OCI-LY3 (cell line): ENCODE measurements at regions not wholly inside any gene's neighbourhood (a gene's known extent, or its start where the extent isn't known, plus 50 kb on each side); places are given as distances from the start of the nearest gene placed in this dataset.

Experiments
- EZH2phosphoT487 ChIP-seq: fragments of 200-600 bp; shearing (Covaris generic); IDR thresholded peaks from 2 replicates; pipeline ENCODE4 v1.6.1; 2018; ENCODE audit warnings: antibody characterized with exemption, mixed run types, low read depth
- TF ChIP-seq, protein P1 (sequence below): fragments of 200-600, 300-600 bp; sonication (generic); IDR thresholded peaks from 2 replicates; pipeline ENCODE4 v1.5.1; 2014; ENCODE audit warnings: antibody characterized with exemption, low read length, low read depth

DNA sequence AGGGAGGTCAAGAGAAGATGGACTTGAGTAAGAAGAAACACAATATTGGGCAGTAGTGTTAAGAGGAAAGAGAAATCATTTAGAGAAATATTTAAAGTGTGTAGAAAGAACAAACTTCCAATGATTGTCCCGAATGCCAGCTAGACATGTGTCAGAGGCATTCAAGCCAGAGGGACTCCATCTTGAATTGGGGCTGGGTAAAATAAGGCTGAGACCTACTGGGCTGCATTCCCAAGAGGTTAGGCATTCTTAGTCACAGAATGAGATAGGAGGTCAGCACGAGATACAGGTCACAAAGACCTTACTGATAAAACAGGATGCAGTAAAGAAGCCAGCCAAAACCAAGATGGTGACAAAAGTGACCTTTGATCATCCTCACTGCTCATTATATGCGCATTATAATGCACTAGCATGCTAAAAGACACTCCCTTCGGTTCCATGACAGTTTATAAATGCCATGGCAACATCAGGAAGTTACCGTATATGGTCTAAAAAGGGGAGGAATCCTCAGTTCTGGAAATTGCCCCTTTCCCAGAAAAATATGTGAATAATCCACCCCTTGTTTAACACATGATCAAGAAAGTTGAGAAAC lies 127.0 kb upstream of the IPO5 start:
- TF ChIP-seq, protein P1, sequence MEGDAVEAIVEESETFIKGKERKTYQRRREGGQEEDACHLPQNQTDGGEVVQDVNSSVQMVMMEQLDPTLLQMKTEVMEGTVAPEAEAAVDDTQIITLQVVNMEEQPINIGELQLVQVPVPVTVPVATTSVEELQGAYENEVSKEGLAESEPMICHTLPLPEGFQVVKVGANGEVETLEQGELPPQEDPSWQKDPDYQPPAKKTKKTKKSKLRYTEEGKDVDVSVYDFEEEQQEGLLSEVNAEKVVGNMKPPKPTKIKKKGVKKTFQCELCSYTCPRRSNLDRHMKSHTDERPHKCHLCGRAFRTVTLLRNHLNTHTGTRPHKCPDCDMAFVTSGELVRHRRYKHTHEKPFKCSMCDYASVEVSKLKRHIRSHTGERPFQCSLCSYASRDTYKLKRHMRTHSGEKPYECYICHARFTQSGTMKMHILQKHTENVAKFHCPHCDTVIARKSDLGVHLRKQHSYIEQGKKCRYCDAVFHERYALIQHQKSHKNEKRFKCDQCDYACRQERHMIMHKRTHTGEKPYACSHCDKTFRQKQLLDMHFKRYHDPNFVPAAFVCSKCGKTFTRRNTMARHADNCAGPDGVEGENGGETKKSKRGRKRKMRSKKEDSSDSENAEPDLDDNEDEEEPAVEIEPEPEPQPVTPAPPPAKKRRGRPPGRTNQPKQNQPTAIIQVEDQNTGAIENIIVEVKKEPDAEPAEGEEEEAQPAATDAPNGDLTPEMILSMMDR: no peak
- no peak for TF ChIP-seq EZH2phosphoT487
